ENCODE measurements at regions not wholly inside any gene's neighbourhood (a gene's known extent, or its start where the extent isn't known, plus 50 kb on each side); places are given as distances from the start of the nearest gene placed in this dataset.
"Not testable (repeated sequence)": the region's sequence is repeated elsewhere in the genome, so short reads cannot be mapped to it uniquely, and the experiment has no call there.

GRCh38 chr7:132023466-132023865 is 467.0 kb upstream of the PODXL start:
- peaks cover 3% of the 10 kb centered on the region for H3K9me3 Mint-ChIP-seq
- H3K36me3 Mint-ChIP-seq (ENCODE audit: low read depth), result no peaks in the 10 kb centered on the region
- no peak for DNase-seq (ENCODE audit: low spot score)
- peaks cover 2% of the 10 kb centered on the region for H3K27me3 Mint-ChIP-seq (ENCODE audit: insufficient read depth)
- no peak overlapping the region for H3K4me3 Mint-ChIP-seq
- intact Hi-C loops (cut with micrococcal nuclease), result no loop called here
- H3K27ac Mint-ChIP-seq, result no peak overlapping the region
- H3K4me1 Mint-ChIP-seq (ENCODE audit: low read depth), result no peaks in the 10 kb centered on the region

GRCh38 chr7:132022188-132022587 is 465.8 kb upstream of the PODXL start:
- peaks cover 3% of the 10 kb centered on the region for H3K9me3 Mint-ChIP-seq
- no peak overlapping the region for H3K27ac Mint-ChIP-seq
- H3K36me3 Mint-ChIP-seq (ENCODE audit: low read depth), result no peaks in the 10 kb centered on the region
- intact Hi-C loops (cut with micrococcal nuclease), result no loop called here
- H3K27me3 Mint-ChIP-seq (ENCODE audit: insufficient read depth), result peaks cover 2% of the 10 kb centered on the region
- no peak for DNase-seq (ENCODE audit: low spot score)
- no peaks in the 10 kb centered on the region for H3K4me1 Mint-ChIP-seq (ENCODE audit: low read depth)
- H3K4me3 Mint-ChIP-seq, result no peak overlapping the region

GRCh38 chr7:132019703-132020102 is 463.3 kb upstream of the PODXL start:
- peaks cover 3% of the 10 kb centered on the region for H3K9me3 Mint-ChIP-seq
- no peaks in the 10 kb centered on the region for H3K4me1 Mint-ChIP-seq (ENCODE audit: low read depth)
- H3K27ac Mint-ChIP-seq, result no peak overlapping the region
- no peak overlapping the region for H3K4me3 Mint-ChIP-seq
- intact Hi-C loops (cut with micrococcal nuclease), result no loop called here
- H3K36me3 Mint-ChIP-seq (ENCODE audit: low read depth), result no peaks in the 10 kb centered on the region
- peaks cover 2% of the 10 kb centered on the region for H3K27me3 Mint-ChIP-seq (ENCODE audit: insufficient read depth)
- no peak for DNase-seq (ENCODE audit: low spot score)

- Mint-ChIP-seq H3K27me3 (ENCODE audit: insufficient read depth) (no peaks in the 10 kb centered on the region), H3K9me3 (peaks cover 3% of the 10 kb centered on the region), H3K4me1 (ENCODE audit: low read depth) (no peaks in the 10 kb centered on the region), H3K36me3 (ENCODE audit: low read depth) (no peaks in the 10 kb centered on the region), H3K27ac (no peak overlapping the region), H3K4me3 (no peak overlapping the region)
- no peak for DNase-seq (ENCODE audit: low spot score)
- intact Hi-C loops (cut with micrococcal nuclease), result no loop called here
Measured at GRCh38 chr7:132009778-132010177, 453.4 kb upstream of the PODXL start.

- H3K36me3 Mint-ChIP-seq (ENCODE audit: low read depth), result no peaks in the 10 kb centered on the region
- H3K4me1 Mint-ChIP-seq (ENCODE audit: low read depth), result no peaks in the 10 kb centered on the region
- peaks cover 2% of the 10 kb centered on the region for H3K27me3 Mint-ChIP-seq (ENCODE audit: insufficient read depth)
- no peak overlapping the region for H3K27ac Mint-ChIP-seq
- no peaks in the 10 kb centered on the region for H3K9me3 Mint-ChIP-seq
- DNase-seq (ENCODE audit: low spot score), result no peak
- no peak overlapping the region for H3K4me3 Mint-ChIP-seq
- intact Hi-C loops (cut with micrococcal nuclease), result no loop called here
Measured at GRCh38 chr7:132004529-132004928, 448.1 kb upstream of the PODXL start.

GRCh38 chr7:132002343-132002968 is 446.0 kb upstream of the PODXL start:
- H3K27me3 Mint-ChIP-seq (ENCODE audit: insufficient read depth), result peaks cover 2% of the 10 kb centered on the region
- H3K27ac Mint-ChIP-seq, result no peak overlapping the region
- no peaks in the 10 kb centered on the region for H3K4me1 Mint-ChIP-seq (ENCODE audit: low read depth)
- intact Hi-C loops (cut with micrococcal nuclease), result no loop called here
- no peak overlapping the region for H3K4me3 Mint-ChIP-seq
- DNase-seq (ENCODE audit: low spot score), result no peak
- no peaks in the 10 kb centered on the region for H3K9me3 Mint-ChIP-seq
- H3K36me3 Mint-ChIP-seq (ENCODE audit: low read depth), result no peaks in the 10 kb centered on the region

- H3K27ac Mint-ChIP-seq, result no peak overlapping the region
- peaks cover 2% of the 10 kb centered on the region for H3K27me3 Mint-ChIP-seq (ENCODE audit: insufficient read depth)
- no peaks in the 10 kb centered on the region for H3K9me3 Mint-ChIP-seq
- intact Hi-C loops (cut with micrococcal nuclease), result no loop called here
- DNase-seq (ENCODE audit: low spot score), result no peak
- H3K4me3 Mint-ChIP-seq, result no peak overlapping the region
- no peaks in the 10 kb centered on the region for H3K4me1 Mint-ChIP-seq (ENCODE audit: low read depth)
- no peaks in the 10 kb centered on the region for H3K36me3 Mint-ChIP-seq (ENCODE audit: low read depth)
Measured at GRCh38 chr7:132001146-132001545, 444.7 kb upstream of the PODXL start.

- H3K4me3 Mint-ChIP-seq, result no peak overlapping the region
- H3K4me1 Mint-ChIP-seq (ENCODE audit: low read depth), result no peaks in the 10 kb centered on the region
- peaks cover 2% of the 10 kb centered on the region for H3K27me3 Mint-ChIP-seq (ENCODE audit: insufficient read depth)
- intact Hi-C loops (cut with micrococcal nuclease), result no loop called here
- H3K36me3 Mint-ChIP-seq (ENCODE audit: low read depth), result no peaks in the 10 kb centered on the region
- H3K27ac Mint-ChIP-seq, result no peak overlapping the region
- DNase-seq (ENCODE audit: low spot score), result no peak
- H3K9me3 Mint-ChIP-seq, result no peaks in the 10 kb centered on the region
Measured at GRCh38 chr7:131999193-131999592, 442.8 kb upstream of the PODXL start.

GRCh38 chr7:131995324-131995723 is 438.9 kb upstream of the PODXL start:
- H3K4me1 Mint-ChIP-seq (ENCODE audit: low read depth), result no peaks in the 10 kb centered on the region
- no peak overlapping the region for H3K27ac Mint-ChIP-seq
- no peak for DNase-seq (ENCODE audit: low spot score)
- no peaks in the 10 kb centered on the region for H3K9me3 Mint-ChIP-seq
- no peak overlapping the region for H3K4me3 Mint-ChIP-seq
- intact Hi-C loops (cut with micrococcal nuclease), result no loop called here
- no peaks in the 10 kb centered on the region for H3K36me3 Mint-ChIP-seq (ENCODE audit: low read depth)
- no peaks in the 10 kb centered on the region for H3K27me3 Mint-ChIP-seq (ENCODE audit: insufficient read depth)

- H3K27me3 Mint-ChIP-seq (ENCODE audit: insufficient read depth); DNase-seq (ENCODE audit: low spot score); intact Hi-C loops (cut with micrococcal nuclease); H3K36me3 Mint-ChIP-seq (ENCODE audit: low read depth); H3K4me1 Mint-ChIP-seq (ENCODE audit: low read depth); H3K4me3 Mint-ChIP-seq; H3K9me3 Mint-ChIP-seq; H3K27ac Mint-ChIP-seq: not testable (repeated sequence)
Measured at GRCh38 chr7:131981069-131981468, 424.6 kb upstream of the PODXL start.

- H3K27ac Mint-ChIP-seq; DNase-seq (ENCODE audit: low spot score); H3K9me3 Mint-ChIP-seq; H3K27me3 Mint-ChIP-seq (ENCODE audit: insufficient read depth); H3K36me3 Mint-ChIP-seq (ENCODE audit: low read depth); intact Hi-C loops (cut with micrococcal nuclease); H3K4me1 Mint-ChIP-seq (ENCODE audit: low read depth); H3K4me3 Mint-ChIP-seq: not testable (repeated sequence)
Measured at GRCh38 chr7:131978118-131978517, 421.7 kb upstream of the PODXL start.

GRCh38 chr7:131976411-131976810 is 420.0 kb upstream of the PODXL start:
- Mint-ChIP-seq H3K27ac (no peak overlapping the region), H3K27me3 (ENCODE audit: insufficient read depth) (no peaks in the 10 kb centered on the region)

GRCh38 chr7:131974671-131975070 is 418.2 kb upstream of the PODXL start:
- H3K27me3 Mint-ChIP-seq (ENCODE audit: insufficient read depth), result no peaks in the 10 kb centered on the region
- intact Hi-C loops (cut with micrococcal nuclease), result no loop called here
- no peak overlapping the region for H3K4me3 Mint-ChIP-seq
- H3K4me1 Mint-ChIP-seq (ENCODE audit: low read depth), result no peaks in the 10 kb centered on the region
- H3K36me3 Mint-ChIP-seq (ENCODE audit: low read depth), result no peaks in the 10 kb centered on the region
- no peak for DNase-seq (ENCODE audit: low spot score)
- H3K9me3 Mint-ChIP-seq, result no peaks in the 10 kb centered on the region
- no peak overlapping the region for H3K27ac Mint-ChIP-seq

More at GRCh38 chr7:131976411-131976810, 420.0 kb upstream of the PODXL start:
- Mint-ChIP-seq H3K4me3 (no peak overlapping the region), H3K9me3 (no peaks in the 10 kb centered on the region), H3K36me3 (ENCODE audit: low read depth) (no peaks in the 10 kb centered on the region), H3K4me1 (ENCODE audit: low read depth) (no peaks in the 10 kb centered on the region)
- DNase-seq (ENCODE audit: low spot score), result no peak
- intact Hi-C loops (cut with micrococcal nuclease), result no loop called here

GRCh38 chr7:131972251-131972650 is 415.8 kb upstream of the PODXL start:
- Mint-ChIP-seq H3K27me3 (ENCODE audit: insufficient read depth) (no peaks in the 10 kb centered on the region), H3K36me3 (ENCODE audit: low read depth) (no peaks in the 10 kb centered on the region), H3K4me1 (ENCODE audit: low read depth) (no peaks in the 10 kb centered on the region), H3K9me3 (no peaks in the 10 kb centered on the region), H3K4me3 (no peak overlapping the region), H3K27ac (no peak overlapping the region)
- no peak for DNase-seq (ENCODE audit: low spot score)
- intact Hi-C loops (cut with micrococcal nuclease), result no loop called here

All from activated T-helper 1 cell treated with anti-CD3 and anti-CD28 coated beads, Interleukin-12 subunit alpha, Interleukin-12 subunit beta, Interleukin-2, Interleukin-4 antibody, amounts not matched to agents 30 ng/mL and 10 ng/mL and 1 ng/mL, durations not matched to agents 14 hours and 24 hours and 36 hours (primary cell).